GM19463 (cell line): ENCODE measurements at regions not wholly inside any gene's neighbourhood (a gene's known extent, or its start where the extent isn't known, plus 50 kb on each side); places are given as distances from the start of the nearest gene placed in this dataset.

ENCODE experiments used
- ATAC-seq: cut with Tn5 transposase; IDR thresholded peaks from one replicate; pipeline ENCODE4 v1.9.1; 2021; ENCODE audit warnings: mild to moderate bottlenecking, moderate library complexity; ENCODE audit not compliant: unreplicated experiment

DNA sequence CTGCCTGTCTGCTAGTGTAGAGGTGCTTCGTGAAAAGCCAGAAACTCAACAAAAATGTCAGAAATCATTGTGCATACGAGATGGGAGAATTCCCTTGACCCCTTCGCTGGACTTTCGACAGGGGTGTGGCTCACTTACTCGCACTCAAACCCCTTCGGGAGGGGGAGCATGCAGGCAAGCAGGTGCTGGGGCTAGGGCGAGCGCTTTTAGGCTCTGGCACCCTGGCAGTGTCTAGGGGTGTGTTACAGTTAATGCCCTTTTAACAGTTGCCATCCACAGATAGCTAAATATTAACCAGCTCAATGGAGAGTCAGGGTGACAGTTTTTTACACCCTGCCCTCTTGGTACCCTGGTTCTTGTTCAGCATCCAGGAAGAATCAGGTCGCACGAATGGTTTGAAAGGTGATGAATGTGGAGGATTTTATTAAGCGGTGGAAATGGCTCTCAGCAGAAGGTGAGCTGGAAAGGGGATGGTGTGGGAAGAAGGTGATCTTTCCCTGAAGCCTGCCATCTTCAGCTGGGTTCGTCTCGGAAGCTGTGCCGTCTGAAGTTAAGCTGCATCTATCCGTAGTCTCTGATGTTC lies 59.6 kb upstream of the SHANK2 start:
- no peak for ATAC-seq

DNA sequence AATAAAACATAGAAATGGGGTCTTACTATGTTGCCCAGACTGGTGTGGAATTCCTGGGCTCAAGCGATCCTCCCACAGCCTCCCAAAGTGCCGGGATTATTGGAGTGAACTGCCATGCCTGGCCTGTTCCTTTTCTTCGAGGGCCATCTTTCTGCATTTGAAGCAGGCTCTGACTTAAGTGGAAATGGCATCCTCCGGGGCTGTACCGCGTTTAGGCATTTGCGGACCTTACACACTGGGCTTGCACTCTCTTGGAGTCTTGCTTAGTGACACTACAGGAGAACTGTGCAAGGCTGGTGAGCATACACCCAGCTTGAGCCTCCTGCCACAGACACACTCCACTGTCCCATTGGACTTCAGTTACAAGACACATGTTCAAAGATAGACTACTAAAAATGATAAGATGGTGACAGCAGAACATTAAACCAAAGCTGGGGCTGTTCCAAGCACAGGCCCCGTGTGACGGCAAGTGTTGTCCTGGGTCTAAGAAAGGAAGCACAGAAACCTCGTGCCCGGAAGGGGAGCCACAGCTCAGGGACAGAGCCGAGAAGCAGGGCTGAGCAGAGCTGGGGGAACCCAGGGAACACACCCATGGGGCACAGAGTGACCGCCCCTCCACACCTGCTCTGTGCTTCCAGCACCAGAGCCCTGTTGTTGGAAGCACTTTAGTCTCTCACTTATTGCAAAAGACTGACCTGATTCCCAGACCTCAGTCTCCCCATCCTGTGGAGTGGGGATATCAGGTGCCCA lies 59.0 kb upstream of the SHANK2 start:
- ATAC-seq, result no peak

DNA sequence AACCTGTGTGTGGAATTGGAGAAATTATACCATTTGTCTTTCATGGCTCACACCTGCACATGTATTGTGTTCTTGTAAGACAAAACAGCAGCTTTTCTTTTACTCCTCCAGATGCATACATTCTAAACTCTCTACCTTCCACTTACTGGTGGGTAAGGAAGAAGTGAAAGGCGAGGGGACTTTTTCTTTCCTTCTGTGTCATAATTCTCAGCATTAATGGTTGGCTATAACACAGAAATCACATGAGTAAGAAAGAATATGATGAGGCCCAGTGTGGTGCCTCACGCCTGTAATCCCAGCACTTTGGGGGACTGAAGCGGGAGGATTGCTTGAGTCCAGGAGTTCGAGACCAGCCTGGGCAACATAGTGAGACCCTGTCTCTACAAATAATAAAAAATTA lies 57.8 kb upstream of the SHANK2 start:
- no peak for ATAC-seq

DNA sequence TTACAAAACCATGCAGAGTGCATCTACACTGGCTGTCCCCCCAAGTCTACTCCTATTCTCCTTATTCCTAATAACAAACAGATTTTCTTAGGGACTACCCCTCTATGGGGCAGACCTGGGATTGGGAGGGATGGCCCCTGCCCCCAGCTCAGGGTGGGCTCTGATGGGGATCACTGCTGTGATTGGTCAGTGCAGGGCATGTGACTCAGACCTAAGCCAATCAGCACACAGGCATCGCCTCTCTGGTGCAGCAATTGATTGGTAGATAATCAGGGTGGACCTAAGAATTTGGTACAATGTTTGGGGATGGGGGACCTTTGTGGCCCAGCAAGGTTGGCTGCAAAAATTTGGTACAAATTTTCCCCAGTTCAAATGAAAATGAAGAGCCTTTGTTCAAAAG lies 57.2 kb upstream of the SHANK2 start:
- ATAC-seq, result no peak

DNA sequence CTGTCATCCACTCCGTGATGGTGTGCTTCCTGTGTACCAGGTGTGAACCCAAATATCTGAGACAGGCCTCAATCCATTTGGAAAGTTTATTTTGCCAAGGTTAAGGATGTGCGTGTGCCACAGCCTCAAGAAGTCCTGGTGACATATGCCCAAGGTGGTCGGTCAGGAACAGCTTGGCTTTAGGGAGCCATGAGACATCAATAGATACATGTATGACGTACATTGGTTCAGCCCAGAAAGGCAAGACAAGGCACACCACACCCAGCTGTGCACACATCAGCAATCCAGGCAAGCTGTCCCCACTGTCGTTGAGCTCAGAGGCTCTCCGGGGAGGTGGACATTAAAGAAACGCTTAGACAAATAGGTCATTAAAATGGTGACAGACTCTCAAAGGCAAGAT lies 56.8 kb upstream of the SHANK2 start:
- no peak for ATAC-seq

DNA sequence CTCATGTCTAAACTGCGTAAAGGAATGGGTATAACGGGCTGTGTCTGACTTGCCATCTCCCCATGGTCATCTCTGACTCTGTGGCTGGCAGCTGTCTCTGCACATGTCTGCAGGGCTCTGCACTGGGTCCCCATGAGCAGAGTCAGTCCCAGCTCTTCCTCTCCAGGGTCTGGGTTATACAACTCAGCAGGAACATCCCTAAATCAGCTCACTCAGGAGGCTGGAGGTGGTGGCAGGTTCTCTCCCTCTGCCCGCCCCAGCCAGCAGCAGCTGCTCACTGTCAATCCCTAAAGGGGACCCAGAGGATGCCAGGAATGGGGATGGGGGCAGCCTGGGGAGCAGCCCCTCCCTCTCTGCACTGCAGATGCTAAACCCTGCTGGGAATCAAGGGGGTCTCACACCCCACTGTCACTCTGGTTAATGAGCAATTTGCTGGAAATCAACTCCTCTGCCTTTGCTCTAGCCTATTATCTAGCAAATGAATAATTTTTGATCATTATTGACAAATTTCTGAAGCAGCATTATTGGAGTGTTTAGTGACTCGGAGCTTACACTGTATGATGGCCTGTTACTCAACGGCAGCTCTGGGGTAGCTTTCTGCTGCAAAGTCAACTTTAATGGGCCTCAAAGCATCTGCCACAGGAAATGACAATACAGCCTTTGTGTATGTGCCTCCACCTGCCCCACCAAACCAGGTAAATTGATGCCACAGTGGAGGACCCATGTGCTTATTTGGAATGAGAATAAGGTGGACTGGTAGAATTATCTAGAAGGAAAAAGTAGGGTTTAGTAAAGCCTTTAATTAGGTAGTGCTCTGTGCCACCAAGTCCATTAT lies 55.7 kb upstream of the SHANK2 start:
- ATAC-seq, result no peak

DNA sequence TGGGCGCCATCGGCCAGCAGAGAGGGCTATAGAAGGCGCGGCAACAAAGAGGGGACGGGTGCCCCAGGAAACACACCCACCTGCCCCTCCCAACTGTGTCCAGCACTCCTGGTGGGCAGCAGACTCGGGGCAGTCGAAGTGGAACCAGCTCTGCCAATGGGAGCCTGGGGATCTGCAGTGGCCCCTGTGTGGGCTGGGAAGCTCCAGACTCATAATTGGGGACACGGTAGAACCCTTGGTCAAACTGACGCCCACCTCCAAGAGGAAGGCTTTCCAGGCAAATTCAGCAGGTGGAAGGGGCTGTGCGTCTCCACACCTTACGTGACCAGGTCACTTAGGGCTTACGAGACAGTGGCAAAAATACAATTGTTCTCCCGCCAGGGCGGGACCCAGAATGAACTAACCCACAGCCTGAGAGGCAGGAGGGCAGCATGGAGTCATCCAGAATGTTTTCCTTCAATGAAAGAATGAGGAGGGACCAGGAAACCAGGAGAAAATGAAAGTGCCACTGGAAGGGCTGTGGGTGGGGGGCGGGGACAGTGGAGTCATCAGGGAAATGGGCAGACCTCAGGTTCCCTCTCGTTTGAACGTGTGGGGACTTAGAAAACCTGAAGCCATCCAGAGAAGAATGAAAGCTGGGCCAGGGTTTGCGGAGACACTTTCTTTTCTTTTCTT lies 53.2 kb upstream of the SHANK2 start:
- ATAC-seq, result no peak

DNA sequence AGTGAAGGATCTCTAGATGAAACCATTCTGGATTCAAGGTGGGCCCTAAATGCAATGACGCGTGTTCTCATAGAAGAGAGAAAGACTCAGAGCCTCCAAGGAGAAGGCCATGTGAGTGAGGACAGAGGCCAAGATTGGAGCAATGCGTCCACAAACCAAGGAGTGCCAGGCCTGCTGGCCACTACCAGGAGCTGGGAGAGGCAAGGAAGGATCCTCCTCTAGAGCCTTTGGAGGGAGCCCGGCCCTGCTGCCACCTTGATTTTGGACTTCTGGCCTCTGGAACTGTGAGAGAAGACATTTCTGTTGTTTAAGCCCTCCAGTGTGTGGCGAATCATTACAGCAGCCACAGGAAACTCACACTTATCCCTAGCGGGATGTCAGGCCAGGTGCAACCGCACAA lies 52.7 kb upstream of the SHANK2 start:
- ATAC-seq, result no peak

DNA sequence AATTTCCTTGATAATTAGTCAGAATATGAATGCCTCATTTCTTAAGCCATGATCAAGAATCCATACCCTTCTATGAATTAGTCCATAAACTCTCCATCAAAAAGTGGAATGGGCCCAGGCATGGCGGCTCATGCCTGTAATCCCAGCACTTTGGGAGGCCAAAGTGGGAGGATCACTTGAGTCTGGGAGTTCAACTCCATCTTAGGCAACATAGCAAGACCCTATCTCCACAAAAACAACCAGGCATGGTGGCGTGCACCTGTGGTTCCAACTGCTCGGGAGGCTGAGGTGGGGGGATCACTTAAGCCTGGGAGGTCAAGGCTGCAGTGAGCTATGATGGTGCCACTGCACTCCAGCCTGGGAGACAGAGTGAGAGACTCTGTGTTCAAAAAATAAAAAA lies 52.1 kb upstream of the SHANK2 start:
- no peak for ATAC-seq

DNA sequence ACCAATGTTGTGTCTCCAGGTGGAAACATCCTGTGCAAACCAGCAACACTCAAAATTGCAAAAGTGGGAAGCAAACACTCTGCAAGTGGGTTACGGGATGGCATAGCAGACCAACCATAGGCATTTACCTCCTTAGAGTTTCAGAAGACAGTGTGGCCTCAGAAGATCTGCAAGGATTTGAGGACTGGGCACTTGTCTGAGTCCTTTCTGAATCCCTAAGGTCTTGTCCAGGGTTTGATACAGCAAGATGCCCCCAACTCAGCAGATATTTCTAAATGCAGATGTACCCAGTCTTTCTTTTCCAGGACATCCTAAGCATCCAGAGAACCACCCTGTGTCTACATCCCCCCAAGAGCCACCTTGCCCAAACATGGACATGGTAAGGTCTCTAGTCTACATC lies 51.7 kb upstream of the SHANK2 start:
- ATAC-seq, result no peak

DNA sequence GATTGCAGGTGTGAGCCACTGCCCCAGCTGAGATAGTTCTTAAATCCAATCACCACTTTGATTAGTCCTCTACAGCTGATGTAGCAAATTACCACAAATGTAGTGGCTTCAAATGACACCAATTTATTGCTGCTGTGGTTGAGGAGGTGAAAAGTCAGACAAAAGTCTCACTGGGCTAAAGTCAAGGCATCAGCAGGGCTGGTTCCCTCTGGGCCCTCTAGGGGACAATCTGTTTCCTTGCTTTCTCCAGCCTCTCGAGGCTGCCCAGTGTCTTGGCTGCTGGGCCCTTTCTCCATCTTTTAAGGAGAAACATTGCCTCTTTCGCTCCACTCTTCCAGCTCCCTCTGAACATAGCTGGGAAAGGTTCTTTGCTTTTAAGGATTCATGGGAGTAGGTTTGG lies 50.5 kb upstream of the SHANK2 start:
- ATAC-seq, result no peak

DNA sequence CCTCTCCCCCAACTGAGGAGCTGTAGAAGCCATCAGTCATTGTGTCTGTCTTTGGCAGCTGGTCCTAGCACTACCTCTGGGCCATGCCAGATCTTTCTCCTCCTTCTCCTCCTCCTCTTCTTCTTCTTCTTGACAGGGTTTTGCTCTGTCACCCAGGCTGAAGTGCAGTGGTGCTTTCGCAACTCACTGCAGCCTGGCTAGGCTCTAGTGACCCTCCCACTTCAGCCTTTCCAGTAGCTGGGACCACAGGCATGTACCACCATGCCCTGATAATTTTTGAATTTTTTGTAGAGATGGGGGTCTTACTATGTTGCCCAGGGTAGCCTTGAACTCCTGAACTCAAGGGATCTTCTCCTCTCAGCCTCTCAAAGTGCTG lies 50.1 kb upstream of the SHANK2 start:
- ATAC-seq, result no peak
